ENCODE measurements at regions not wholly inside any gene's neighbourhood (a gene's known extent, or its start where the extent isn't known, plus 50 kb on each side); places are given as distances from the start of the nearest gene placed in this dataset.

DNA sequence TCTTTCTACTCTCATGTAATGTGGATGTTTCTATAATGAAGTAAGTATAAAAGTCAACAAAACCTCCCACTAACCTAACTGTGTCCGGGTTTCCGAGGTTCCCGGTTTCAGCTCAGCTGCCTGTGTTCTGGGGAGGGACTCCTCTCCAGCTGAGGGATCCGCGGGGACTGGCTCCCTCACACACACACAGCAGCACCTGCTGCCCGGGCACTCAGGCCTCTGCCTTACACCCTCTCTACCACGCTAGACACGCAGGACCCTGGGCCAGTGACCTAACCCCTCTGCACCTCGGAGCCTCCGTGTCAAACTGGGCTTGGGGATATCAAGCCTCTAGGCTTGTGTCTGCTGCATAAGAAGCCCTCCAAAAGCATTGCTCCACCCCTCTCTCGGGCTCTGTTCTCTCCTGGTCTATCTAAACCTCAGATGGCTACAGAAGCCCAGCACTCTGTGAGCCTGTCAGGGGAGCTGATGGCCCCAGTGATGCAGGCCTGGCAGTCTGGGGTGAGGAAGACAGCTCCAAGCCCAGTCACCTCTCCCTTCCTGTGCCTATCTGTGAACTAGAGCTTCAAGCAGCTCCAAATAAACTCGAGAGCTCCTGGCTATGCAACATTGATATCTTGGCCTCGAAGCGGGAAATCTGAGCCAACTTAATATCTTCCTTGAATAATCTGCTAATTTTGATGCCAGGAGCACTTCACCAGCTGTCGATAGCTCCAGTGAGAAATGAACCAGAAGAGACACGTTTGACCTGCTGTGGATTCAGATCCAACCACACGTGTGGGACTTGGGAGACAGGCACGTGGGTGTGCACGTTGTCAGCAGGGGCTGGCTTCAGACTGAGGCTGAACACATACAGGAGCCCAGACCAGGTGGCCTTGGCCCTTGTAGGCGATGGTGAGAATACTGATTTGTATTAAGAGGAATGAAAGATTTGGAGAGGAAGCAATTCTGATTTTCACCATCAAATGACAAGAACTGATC is 232.7 kb upstream of the B3GAT1 start:
- ATAC-seq (ENCODE audit: low read depth) (no peak), DNase-seq (no peak)
- H3K4me3 ChIP-seq (ENCODE audit: control extremely low read depth in 1 of 5, extremely low read depth in 1 of 5, insufficient read depth in 1 of 5, low read depth in 2 of 5, low read length in 4 of 5), result no peak overlapping the region
- Mint-ChIP-seq H3K4me1 (no peaks in the 10 kb centered on the region), H3K9me3 (ENCODE audit: insufficient read depth) (no peaks in the 10 kb centered on the region), H3K27ac (no peak overlapping the region), H3K27me3 (peaks cover 2% of the 10 kb centered on the region), H3K4me3 (no peak overlapping the region)
- H3K36me3 ChIP-seq (replicated peaks in 1 of 2; ENCODE audit: control extremely low read depth in 1 of 2, control insufficient read depth in 1 of 2, extremely low read depth in 1 of 2, insufficient read depth in 2 of 2, low read length in 1 of 2), result no peaks in the 10 kb centered on the region
- no peaks in the 10 kb centered on the region for H4K20me1 ChIP-seq (ENCODE audit: control insufficient read depth, insufficient read depth, low read length, poor library complexity, severe bottlenecking)
- H3K4me2 ChIP-seq (replicated peaks; ENCODE audit: low read depth, low read length, poor library complexity, severe bottlenecking), result no peak overlapping the region
- TF ChIP-seq EZH2 (IDR thresholded peaks at IDR 0.05; ENCODE audit: borderline replicate concordance, insufficient read depth, low read depth, low read length, poor library complexity, severe bottlenecking), result no peak
- TF ChIP-seq, protein P1, sequence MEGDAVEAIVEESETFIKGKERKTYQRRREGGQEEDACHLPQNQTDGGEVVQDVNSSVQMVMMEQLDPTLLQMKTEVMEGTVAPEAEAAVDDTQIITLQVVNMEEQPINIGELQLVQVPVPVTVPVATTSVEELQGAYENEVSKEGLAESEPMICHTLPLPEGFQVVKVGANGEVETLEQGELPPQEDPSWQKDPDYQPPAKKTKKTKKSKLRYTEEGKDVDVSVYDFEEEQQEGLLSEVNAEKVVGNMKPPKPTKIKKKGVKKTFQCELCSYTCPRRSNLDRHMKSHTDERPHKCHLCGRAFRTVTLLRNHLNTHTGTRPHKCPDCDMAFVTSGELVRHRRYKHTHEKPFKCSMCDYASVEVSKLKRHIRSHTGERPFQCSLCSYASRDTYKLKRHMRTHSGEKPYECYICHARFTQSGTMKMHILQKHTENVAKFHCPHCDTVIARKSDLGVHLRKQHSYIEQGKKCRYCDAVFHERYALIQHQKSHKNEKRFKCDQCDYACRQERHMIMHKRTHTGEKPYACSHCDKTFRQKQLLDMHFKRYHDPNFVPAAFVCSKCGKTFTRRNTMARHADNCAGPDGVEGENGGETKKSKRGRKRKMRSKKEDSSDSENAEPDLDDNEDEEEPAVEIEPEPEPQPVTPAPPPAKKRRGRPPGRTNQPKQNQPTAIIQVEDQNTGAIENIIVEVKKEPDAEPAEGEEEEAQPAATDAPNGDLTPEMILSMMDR (IDR thresholded peaks at IDR 0.05), result no peak
- intact Hi-C loops (cut with micrococcal nuclease), result no loop called here
- CTCF ChIA-PET, result no interaction called here
- no peak overlapping the region for H3K9ac ChIP-seq (ENCODE audit: low read length)
- no peak overlapping the region for H2AFZ ChIP-seq (ENCODE audit: insufficient read depth, low read depth, low read length, poor library complexity, severe bottlenecking)
- WGBS (ENCODE audit: insufficient coverage), result 81% methylated on average over 17 of the region's 20 CpGs
- H3K9me3 ChIP-seq (ENCODE audit: control extremely low read depth in 1 of 3, control insufficient read depth in 2 of 3, insufficient read depth in 1 of 3, low read length in 2 of 3), result no peaks in the 10 kb centered on the region
- H3K4me1 ChIP-seq (ENCODE audit: control insufficient read depth in 2 of 2, insufficient read depth in 2 of 2, low read length in 2 of 2), result no peaks in the 10 kb centered on the region
- H3K27ac ChIP-seq (ENCODE audit: low read length in 2 of 2), result no peak overlapping the region
- no peaks in the 10 kb centered on the region for H3K79me2 ChIP-seq (ENCODE audit: control insufficient read depth, insufficient read depth, low read length)
- POLR2A ChIA-PET, result no interaction called here
- H3K27me3 ChIP-seq (replicated peaks in 1 of 4; ENCODE audit: control extremely low read depth in 1 of 4, control insufficient read depth in 3 of 4, insufficient read depth in 4 of 4, low read length in 3 of 4), result no peaks in the 10 kb centered on the region
